Femur (tissue), 1 donor: ENCODE measurements at regions not wholly inside any gene's neighbourhood (a gene's known extent, or its start where the extent isn't known, plus 50 kb on each side); places are given as distances from the start of the nearest gene placed in this dataset.

ENCODE experiments used
- DNase-seq: peaks from one replicate; pipeline ENCODE4 v3.0.0-alpha.2; 2017

GRCh38 chr6:145213614-145214013, 521.7 kb downstream of the EPM2A start:
- DNase-seq: no peak

- DNase-seq: no peak
Observed at GRCh38 chr6:145214570-145214969, 520.8 kb downstream of the EPM2A start.

GRCh38 chr6:145224450-145224849, 510.9 kb downstream of the EPM2A start:
- no peak for DNase-seq

- no peak for DNase-seq
Observed at GRCh38 chr6:145225500-145225899, 509.8 kb downstream of the EPM2A start.

- DNase-seq: no peak
Observed at GRCh38 chr6:145227593-145227992, 507.7 kb downstream of the EPM2A start.

- DNase-seq: no peak
Observed at GRCh38 chr6:145228962-145229582, 506.2 kb downstream of the EPM2A start.

- DNase-seq: no peak
Observed at GRCh38 chr6:145233955-145234354, 501.4 kb downstream of the EPM2A start.

- no peak for DNase-seq
Observed at GRCh38 chr6:145235207-145235606, 500.1 kb downstream of the EPM2A start.

GRCh38 chr6:145238787-145239186, 496.5 kb downstream of the EPM2A start:
- DNase-seq: no peak

- no peak for DNase-seq
Observed at GRCh38 chr6:145241039-145241438, 494.3 kb downstream of the EPM2A start.

- DNase-seq: no peak
Observed at GRCh38 chr6:145241721-145242120, 493.6 kb downstream of the EPM2A start.

- no peak for DNase-seq
Observed at GRCh38 chr6:145244349-145245100, 490.8 kb downstream of the EPM2A start.

GRCh38 chr6:145245119-145245518, 490.2 kb downstream of the EPM2A start:
- DNase-seq: no peak

GRCh38 chr6:145247692-145248419, 487.5 kb downstream of the EPM2A start:
- DNase-seq: no peak

GRCh38 chr6:145250436-145250835, 484.9 kb downstream of the EPM2A start:
- no peak for DNase-seq

GRCh38 chr6:145252737-145253136, 482.6 kb downstream of the EPM2A start:
- DNase-seq: no peak

- DNase-seq: no peak
Observed at GRCh38 chr6:145254649-145255401, 480.5 kb downstream of the EPM2A start.

- DNase-seq: no peak
Observed at GRCh38 chr6:145257704-145258103, 477.6 kb downstream of the EPM2A start.

- no peak for DNase-seq
Observed at GRCh38 chr6:145258122-145258521, 477.2 kb downstream of the EPM2A start.

GRCh38 chr6:145260484-145261175, 474.7 kb downstream of the EPM2A start:
- DNase-seq: no peak

GRCh38 chr6:145261758-145262157, 473.6 kb downstream of the EPM2A start:
- DNase-seq: no peak

- no peak for DNase-seq
Observed at GRCh38 chr6:145262771-145263170, 472.5 kb downstream of the EPM2A start.
